ENCODE measurements at regions not wholly inside any gene's neighbourhood (a gene's known extent, or its start where the extent isn't known, plus 50 kb on each side); places are given as distances from the start of the nearest gene placed in this dataset.

GRCh38 chr4:106450249-106450648 is 81.7 kb upstream of the GIMD1 start (continued):
- TF ChIP-seq ZNF462 (CRISPR knock-in tag; IDR thresholded peaks at IDR 0.05), result no peak
- no peak for TF ChIP-seq JUNB (IDR thresholded peaks at IDR 0.05; ENCODE audit: unreplicated experiment)
- TF ChIP-seq EZH2phosphoT487 (IDR thresholded peaks at IDR 0.05; ENCODE audit: unreplicated experiment), result no peak

- H3K36me3 ChIP-seq (ENCODE audit: insufficient read depth), result no peaks in the 10 kb centered on the region
- DNase-seq (ENCODE audit: low spot score) (no peak), ATAC-seq (no peak)
- Mint-ChIP-seq H3K9me3 (peaks cover 20% of the 10 kb centered on the region), H3K27ac (no peak overlapping the region), H3K27me3 (ENCODE audit: insufficient read depth, low read depth, poor library complexity) (no peaks in the 10 kb centered on the region), H3K36me3 (ENCODE audit: low read depth) (peaks cover 7% of the 10 kb centered on the region; the same call in 1 of the 3 replicates), H3K4me1 (no peaks in the 10 kb centered on the region), H3K4me3 (no peak overlapping the region)
- H4K20me1 ChIP-seq (replicated peaks; ENCODE audit: insufficient read depth), result no peaks in the 10 kb centered on the region
- TF ChIP-seq NANOG (IDR thresholded peaks at IDR 0.05; ENCODE audit: borderline replicate concordance) (no peak), REST (IDR thresholded peaks at IDR 0.05; ENCODE audit: unreplicated experiment) (no peak), ZNF331 (CRISPR knock-in tag; IDR thresholded peaks at IDR 0.05; ENCODE audit: low read depth) (no peak), JUNB (IDR thresholded peaks at IDR 0.05; ENCODE audit: unreplicated experiment) (no peak), CREB1 (CRISPR knock-in tag; IDR thresholded peaks at IDR 0.05; ENCODE audit: low read depth) (no peak), POLR2AphosphoS5 (IDR thresholded peaks at IDR 0.05; ENCODE audit: low read depth) (no peak), EZH2 (IDR thresholded peaks at IDR 0.05; ENCODE audit: low read depth, unreplicated experiment) (no peak), EZH2phosphoT487 (IDR thresholded peaks at IDR 0.05; ENCODE audit: unreplicated experiment) (no peak), STAT1 (IDR thresholded peaks at IDR 0.05; ENCODE audit: unreplicated experiment) (no peak)
- H3K9me2 ChIP-seq (ENCODE audit: insufficient read depth), result no peaks in the 10 kb centered on the region
- no peaks in the 10 kb centered on the region for H3F3A ChIP-seq (replicated peaks; ENCODE audit: low read depth)
- no peak overlapping the region for H3K4me2 ChIP-seq
- no peaks in the 10 kb centered on the region for H3K4me1 ChIP-seq (ENCODE audit: insufficient read depth)
- H3K27ac ChIP-seq (ENCODE audit: low read depth), result no peak overlapping the region
- H3K4me3 ChIP-seq, result no peak overlapping the region
- H3K79me2 ChIP-seq (replicated peaks; ENCODE audit: insufficient read depth), result no peaks in the 10 kb centered on the region
- no peak overlapping the region for H2AFZ ChIP-seq
- H3K27me3 ChIP-seq (ENCODE audit: insufficient read depth), result no peaks in the 10 kb centered on the region
Measured at GRCh38 chr4:106444557-106444956, 76.0 kb upstream of the GIMD1 start.

Data from GM23338 (cell line).